AG08396 (cell line): ENCODE measurements at regions not wholly inside any gene's neighbourhood (a gene's known extent, or its start where the extent isn't known, plus 50 kb on each side); places are given as distances from the start of the nearest gene placed in this dataset.
"Not testable (repeated sequence)": the region's sequence is repeated elsewhere in the genome, so short reads cannot be mapped to it uniquely, and the experiment has no call there.

Source experiments
- DNase-seq: peaks from one replicate; pipeline ENCODE4 v3.0.0; 2012; ENCODE audit warnings: low spot score, mixed read lengths

DNA sequence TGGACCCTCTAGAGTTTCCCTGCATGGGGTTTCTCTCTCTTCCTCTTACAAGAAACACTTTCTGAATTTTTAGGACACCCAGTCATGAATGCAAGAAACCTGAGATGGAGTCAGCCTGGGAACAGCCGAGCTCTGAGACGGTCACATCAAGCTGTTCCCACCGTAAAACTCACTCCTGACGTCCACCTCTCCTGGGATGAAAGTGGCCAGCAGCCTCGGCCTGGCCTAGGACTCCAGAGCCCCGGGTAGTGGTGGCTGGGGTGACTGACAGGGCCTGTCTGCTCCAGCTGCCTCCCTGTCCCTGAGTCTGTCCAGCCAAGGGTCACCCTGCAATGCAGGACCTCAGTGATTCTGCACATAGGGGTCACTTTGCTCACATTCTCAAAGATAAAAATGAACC is 217.8 kb downstream of the SHOX start:
- no peak for DNase-seq

DNA sequence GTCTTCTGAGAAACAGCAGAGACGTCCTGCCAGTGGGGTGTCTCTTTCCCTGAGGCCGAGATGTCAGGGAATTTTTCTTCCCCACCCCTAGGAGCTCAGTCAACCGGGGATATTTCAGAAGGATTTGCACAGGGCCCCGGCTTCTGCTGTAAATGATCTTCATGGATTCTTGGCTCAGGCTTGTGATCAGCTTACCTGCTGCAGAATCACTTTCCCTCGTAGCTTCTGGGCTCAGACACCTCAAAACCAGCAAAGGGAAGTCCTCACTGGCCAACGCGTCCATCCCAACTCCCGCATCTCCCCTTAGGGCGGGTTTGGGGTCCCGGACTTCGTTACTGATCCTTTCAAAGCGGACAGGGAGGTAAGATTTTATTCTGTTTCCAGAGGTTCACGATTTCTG is 212.7 kb downstream of the SHOX start:
- DNase-seq, result no peak

DNA sequence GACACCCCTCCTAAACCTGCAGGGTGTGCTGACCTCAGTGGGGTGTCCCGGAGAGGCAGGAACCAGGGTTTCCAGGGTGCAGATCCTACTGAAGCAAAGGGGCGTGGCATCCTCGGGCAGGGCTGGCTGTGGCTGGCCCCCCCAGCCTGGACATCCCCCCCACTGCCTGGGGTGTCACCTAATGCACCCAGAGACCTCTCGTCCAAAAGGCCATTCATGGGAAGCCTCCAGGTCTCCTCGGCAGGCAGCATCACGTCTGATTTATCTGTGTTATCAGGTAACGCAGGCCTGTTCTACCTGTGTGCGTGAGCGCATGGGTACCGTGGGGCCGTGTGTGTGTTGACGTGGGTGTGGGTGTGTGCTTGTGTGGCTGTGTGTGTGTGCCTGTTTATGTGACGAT is 210.0 kb downstream of the SHOX start:
- no peak for DNase-seq

GRCh38 chrX:838666-839065 is 208.1 kb downstream of the SHOX start:
- DNase-seq, result not testable (repeated sequence)

- not testable (repeated sequence) for DNase-seq
These were observed 205.3 kb downstream of the SHOX start for GRCh38 chrX:835857-836256.

DNA sequence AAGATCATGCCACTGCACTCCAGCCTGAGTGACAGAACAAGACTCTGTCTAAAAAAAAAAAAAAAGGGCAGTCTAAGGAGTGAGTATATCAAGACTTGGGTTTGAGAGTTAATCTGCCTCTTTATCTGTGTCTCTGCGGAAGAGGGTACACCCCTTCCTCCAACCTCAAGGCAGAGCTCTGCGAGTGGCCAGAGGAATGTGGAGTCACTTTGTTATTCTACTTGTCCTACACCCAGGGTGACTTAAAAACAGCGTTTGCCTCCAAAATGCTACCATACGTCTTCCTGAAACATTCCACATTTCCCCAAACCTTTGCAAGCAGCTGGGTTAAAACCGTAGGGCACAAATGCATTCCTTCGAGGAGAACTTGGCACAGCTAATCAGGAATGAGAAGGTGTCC is 199.9 kb downstream of the SHOX start:
- DNase-seq, result no peak

GRCh38 chrX:829145-829544 is 198.6 kb downstream of the SHOX start:
- no peak for DNase-seq

- no peak for DNase-seq
These were observed 197.9 kb downstream of the SHOX start for GRCh38 chrX:828411-828959.

GRCh38 chrX:826448-826847 is 195.9 kb downstream of the SHOX start:
- DNase-seq, result no peak

- no peak for DNase-seq
These were observed 195.4 kb downstream of the SHOX start for GRCh38 chrX:825991-826390.

GRCh38 chrX:823073-823472 is 192.5 kb downstream of the SHOX start:
- not testable (repeated sequence) for DNase-seq

DNA sequence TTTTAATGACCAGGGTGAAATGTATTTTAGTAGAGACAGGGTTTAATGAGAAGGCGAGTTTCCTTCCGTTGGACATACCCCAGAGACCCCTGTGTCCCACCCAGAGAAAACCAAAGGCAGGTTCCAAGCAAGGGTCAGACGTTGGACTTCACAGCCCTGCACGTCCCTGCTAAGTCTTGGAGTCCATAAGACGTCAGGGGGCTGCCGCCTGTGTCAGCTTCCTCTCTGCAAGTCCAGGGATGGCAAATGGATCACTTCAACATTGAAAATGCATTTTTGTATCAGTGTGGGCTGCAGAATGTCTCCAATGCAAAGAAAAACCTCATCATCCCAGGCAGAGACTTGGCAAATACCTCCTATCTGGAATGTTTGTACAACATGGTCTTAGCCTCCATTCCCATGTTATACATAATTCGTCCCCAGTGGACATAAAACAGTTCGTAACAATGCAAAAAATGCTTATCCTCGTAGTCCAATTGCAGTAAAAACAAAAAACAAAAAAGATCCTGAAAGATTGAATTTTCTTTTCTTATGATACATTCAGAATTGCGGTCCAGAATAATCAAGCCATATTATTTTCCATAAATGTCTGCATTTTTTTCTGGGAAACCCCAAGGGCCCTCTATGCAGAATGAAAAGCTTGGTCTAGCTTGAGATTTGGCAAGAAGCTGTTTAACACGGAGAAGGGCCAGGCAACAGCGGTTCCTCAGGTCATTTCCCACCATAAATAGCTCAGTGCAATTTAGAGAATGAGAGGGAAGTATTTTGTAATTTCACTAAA is 190.9 kb downstream of the SHOX start:
- DNase-seq, result no peak

DNA sequence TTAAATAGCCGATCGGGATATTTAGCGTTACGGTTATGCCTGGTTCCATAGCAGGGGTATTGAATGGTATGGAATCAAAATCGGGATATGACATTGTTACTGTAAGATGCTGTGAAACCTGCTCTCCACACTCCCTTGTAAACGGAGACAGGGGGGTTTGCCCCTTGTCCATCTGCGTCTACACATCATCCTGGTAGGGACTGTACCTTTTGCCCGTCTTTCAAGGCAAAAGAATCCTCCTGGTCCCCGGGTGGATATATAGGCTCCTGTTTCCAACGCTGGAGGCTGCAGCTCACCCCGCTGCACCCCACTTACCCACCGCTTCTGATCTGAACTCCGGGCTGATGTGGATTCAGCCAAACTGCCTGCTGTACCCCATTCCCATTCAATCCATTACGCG is 189.1 kb downstream of the SHOX start:
- DNase-seq, result no peak

DNA sequence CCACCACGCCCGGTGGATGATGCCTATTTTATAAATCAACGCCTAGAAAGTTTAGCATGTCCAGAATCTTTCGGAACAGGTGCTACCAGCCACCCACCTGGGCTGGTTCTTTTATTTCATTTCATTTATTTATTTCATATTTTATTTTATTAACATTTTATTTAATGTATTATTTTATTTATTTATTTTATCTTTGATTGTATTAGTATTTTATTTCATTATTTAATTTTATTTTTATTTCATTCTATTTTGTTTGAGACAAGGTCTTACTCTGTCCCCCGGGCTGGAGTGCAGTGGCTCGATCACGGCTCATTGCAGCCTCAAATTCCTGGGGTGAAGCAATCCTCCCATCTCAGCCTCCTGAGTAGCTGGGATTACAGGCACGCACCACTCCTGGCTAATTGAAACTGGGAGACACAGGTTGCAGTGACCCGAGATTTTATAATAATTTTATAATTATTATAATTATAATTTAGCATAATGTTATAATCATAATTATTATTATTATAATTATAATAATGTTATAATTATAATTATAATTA is 187.2 kb downstream of the SHOX start:
- no peak for DNase-seq

DNA sequence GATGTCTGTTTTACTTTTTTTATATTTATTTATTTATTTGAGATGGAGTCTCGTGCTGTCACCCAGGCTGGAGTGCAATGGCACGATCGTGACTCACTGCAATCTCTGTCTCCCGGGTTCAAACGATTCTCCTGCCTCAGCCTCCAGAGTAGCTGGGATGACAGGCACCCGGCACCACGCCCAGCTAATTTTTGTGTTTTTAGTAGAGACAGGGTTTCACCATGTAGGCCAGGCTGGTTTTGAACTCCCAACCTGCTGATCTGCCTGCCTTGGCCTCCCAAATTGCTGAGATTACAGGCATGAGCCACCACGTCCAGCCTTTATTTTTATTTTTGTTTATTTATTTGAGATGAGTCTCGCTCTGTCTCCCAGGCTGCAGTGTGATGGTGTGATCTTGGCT is 186.6 kb downstream of the SHOX start:
- DNase-seq, result not testable (repeated sequence)

DNA sequence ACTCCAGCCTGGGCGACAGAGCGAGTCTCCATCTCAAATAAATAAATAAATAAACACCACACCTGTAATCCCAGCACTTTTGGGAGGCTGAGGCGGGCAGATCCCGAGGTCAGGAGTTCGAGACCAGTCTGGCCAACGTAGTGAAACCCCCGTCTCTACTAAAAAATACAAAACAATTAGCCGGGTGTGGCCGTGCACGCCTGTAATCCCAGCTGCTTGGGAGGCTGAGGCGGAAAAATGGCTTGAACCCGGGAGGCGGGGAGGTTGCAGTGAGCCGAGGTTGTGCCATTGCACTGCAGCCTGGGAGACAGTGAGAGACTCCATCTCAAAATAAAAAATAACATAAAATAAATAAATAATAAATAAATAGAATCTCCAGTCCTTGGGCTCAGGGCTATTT is 185.8 kb downstream of the SHOX start:
- no peak for DNase-seq

- DNase-seq, result no peak
These were observed 179.6 kb downstream of the SHOX start for GRCh38 chrX:810186-810585.

DNA sequence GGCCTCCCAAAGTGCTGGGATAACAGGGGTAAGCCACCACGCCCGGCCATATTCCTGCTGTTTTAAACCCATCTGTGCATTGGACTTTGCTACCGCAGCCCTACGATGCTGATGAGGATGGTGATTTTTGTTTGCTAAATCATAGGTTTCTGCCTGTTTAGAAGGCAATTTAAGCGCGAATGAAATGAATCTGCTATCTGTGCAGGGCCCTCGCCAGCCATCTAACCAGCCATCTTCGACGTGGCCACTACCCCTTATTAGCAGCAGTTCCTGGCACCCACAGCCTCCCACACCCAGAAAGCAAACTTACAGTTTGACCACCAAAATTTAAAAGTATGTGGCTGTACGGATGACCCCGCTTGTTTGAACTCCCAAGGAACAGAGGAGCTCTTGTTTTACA is 178.5 kb downstream of the SHOX start:
- no peak for DNase-seq

GRCh38 chrX:806586-806985 is 176.0 kb downstream of the SHOX start:
- DNase-seq, result no peak

DNA sequence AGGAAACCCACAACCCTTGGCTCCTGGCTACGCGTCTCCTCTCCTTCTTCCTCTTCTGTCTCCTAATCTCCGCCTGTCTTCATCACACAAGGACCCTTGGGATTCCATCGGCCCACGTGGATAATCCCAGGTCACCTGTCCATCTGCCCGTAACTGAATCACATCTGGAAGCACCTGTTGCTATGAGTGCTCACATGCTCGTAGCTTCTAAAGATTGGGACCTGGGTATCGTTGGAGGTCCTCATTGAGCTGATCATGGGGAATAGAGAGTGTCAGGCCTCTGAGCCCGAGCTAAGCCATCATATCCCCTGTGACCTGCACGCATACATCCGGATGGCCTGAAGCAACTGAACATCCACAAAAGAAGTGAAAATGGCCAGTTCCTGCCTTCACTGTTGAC is 175.4 kb downstream of the SHOX start:
- no peak for DNase-seq

DNA sequence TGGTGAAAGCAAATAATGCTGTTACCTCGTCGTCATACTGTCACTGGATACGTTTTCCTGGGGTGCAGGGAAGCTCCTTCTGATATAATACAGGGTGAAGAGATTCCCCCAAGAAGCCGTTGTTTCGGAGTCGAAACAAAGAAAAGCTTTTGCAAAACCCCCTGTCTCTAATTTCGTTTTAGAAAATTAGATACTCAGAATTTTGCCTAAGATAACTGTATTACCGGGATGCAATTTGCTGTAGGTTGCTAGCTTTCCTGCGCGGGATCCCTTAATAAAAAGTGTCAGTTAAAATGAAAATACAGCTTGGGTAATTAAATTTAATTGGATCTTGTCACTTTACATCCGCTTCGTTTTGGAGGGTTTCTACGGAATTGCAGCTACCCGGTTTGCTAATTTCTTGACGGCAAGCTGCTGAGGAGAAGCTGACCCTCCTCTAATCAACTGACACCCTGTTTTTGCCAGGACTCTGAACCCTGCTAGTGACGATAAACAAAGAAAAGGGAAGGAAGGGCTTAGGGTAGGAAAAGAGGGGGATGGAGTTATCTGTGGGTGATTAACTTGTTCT is 174.6 kb downstream of the SHOX start:
- no peak for DNase-seq

DNA sequence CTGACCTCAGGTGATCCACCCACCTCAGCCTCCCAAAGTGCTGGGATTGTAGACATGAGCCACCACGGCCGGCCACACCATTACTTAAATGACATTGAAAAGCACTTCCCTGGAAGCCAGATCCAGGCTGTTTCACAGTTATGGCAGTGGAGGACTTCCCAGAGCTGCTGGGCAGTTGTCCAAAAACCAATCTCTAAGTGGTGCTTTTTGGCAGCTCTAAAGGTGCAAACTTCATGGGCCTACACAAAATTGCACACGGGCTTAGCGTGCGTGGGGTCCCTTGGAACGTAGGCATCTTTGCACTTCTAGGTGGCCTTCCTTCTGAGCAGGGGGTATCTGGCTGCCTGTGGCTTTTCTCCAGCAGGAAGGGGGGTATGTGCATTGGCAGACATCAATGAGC is 172.3 kb downstream of the SHOX start:
- no peak for DNase-seq

- DNase-seq, result no peak
These were observed 169.2 kb downstream of the SHOX start for GRCh38 chrX:799808-800207.

DNA sequence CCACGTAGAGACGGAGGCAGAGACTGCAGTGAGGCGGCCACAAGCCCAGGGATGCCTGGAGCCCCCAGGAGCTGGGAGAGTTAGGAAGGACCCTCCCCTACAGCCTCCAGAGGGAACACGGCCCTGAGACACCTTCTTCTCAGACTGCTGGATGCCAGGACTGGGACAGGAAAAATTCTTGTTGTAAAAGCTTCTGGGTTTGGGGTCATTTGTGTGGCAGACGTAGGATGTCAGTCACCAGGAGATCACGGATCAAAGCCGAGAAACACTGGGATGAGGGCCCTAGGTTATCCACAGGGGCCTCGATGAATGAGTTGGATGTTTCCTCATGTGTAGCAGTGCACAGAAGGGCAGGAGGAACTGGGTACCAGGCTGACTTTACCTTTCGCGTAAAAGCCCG is 163.7 kb downstream of the SHOX start:
- DNase-seq, result no peak
